ENCODE measurements at regions not wholly inside any gene's neighbourhood (a gene's known extent, or its start where the extent isn't known, plus 50 kb on each side); places are given as distances from the start of the nearest gene placed in this dataset.

GRCh38 chr4:23278845-23279244, 586.1 kb downstream of the GBA3 start:
- TF ChIP-seq PAX5 (IDR thresholded peaks at IDR 0.05; ENCODE audit: insufficient read depth, low read length, severe bottlenecking) (no peak), POLR2A (IDR thresholded peaks at IDR 0.05; ENCODE audit: low read depth, low read length) (no peak), POU2F2 (IDR thresholded peaks at IDR 0.05; ENCODE audit: low read depth, low read length) (no peak), SPI1 (IDR thresholded peaks at IDR 0.05; ENCODE audit: low read depth, low read length) (no peak), TAF1 (IDR thresholded peaks at IDR 0.05; ENCODE audit: low read depth, low read length) (no peak), POLR2AphosphoS5 (IDR thresholded peaks at IDR 0.05; ENCODE audit: low read depth, low read length) (no peak)
- DNase-seq (ENCODE audit: insufficient read length, low spot score), result no peak
- FAIRE-seq, result no peak

GRCh38 chr4:23276076-23276475, 583.3 kb downstream of the GBA3 start:
- no peak for TF ChIP-seq PAX5 (IDR thresholded peaks at IDR 0.05; ENCODE audit: insufficient read depth, low read length, severe bottlenecking)
- TF ChIP-seq SPI1 (IDR thresholded peaks at IDR 0.05; ENCODE audit: low read depth, low read length), result no peak
- TF ChIP-seq TAF1 (IDR thresholded peaks at IDR 0.05; ENCODE audit: low read depth, low read length), result no peak
- no peak for TF ChIP-seq POU2F2 (IDR thresholded peaks at IDR 0.05; ENCODE audit: low read depth, low read length)
- TF ChIP-seq POLR2A (IDR thresholded peaks at IDR 0.05; ENCODE audit: low read depth, low read length), result no peak
- no peak for TF ChIP-seq POLR2AphosphoS5 (IDR thresholded peaks at IDR 0.05; ENCODE audit: low read depth, low read length)
- DNase-seq (ENCODE audit: insufficient read length, low spot score) (no peak), FAIRE-seq (no peak)

- no peak for DNase-seq (ENCODE audit: insufficient read length, low spot score)
- no peak for FAIRE-seq
- no peak for TF ChIP-seq POLR2AphosphoS5 (IDR thresholded peaks at IDR 0.05; ENCODE audit: low read depth, low read length)
- no peak for TF ChIP-seq POU2F2 (IDR thresholded peaks at IDR 0.05; ENCODE audit: low read depth, low read length)
- TF ChIP-seq SPI1 (IDR thresholded peaks at IDR 0.05; ENCODE audit: low read depth, low read length), result no peak
Measured at GRCh38 chr4:23269566-23269965, 576.8 kb downstream of the GBA3 start.

- TF ChIP-seq TAF1 (IDR thresholded peaks at IDR 0.05; ENCODE audit: low read depth, low read length) (no peak), POU2F2 (IDR thresholded peaks at IDR 0.05; ENCODE audit: low read depth, low read length) (no peak), PAX5 (IDR thresholded peaks at IDR 0.05; ENCODE audit: insufficient read depth, low read length, severe bottlenecking) (no peak), POLR2AphosphoS5 (IDR thresholded peaks at IDR 0.05; ENCODE audit: low read depth, low read length) (no peak), SPI1 (IDR thresholded peaks at IDR 0.05; ENCODE audit: low read depth, low read length) (no peak), POLR2A (IDR thresholded peaks at IDR 0.05; ENCODE audit: low read depth, low read length) (no peak)
- FAIRE-seq (no peak), DNase-seq (ENCODE audit: insufficient read length, low spot score) (no peak)
Measured at GRCh38 chr4:23268072-23268771, 575.5 kb downstream of the GBA3 start.

- DNase-seq (ENCODE audit: insufficient read length, low spot score) (no peak), FAIRE-seq (no peak)
- no peak for TF ChIP-seq POU2F2 (IDR thresholded peaks at IDR 0.05; ENCODE audit: low read depth, low read length)
- TF ChIP-seq TAF1 (IDR thresholded peaks at IDR 0.05; ENCODE audit: low read depth, low read length), result no peak
- no peak for TF ChIP-seq SPI1 (IDR thresholded peaks at IDR 0.05; ENCODE audit: low read depth, low read length)
- no peak for TF ChIP-seq POLR2A (IDR thresholded peaks at IDR 0.05; ENCODE audit: low read depth, low read length)
- no peak for TF ChIP-seq POLR2AphosphoS5 (IDR thresholded peaks at IDR 0.05; ENCODE audit: low read depth, low read length)
- TF ChIP-seq PAX5 (IDR thresholded peaks at IDR 0.05; ENCODE audit: insufficient read depth, low read length, severe bottlenecking), result no peak
Measured at GRCh38 chr4:23266401-23266800, 573.7 kb downstream of the GBA3 start.

GRCh38 chr4:23260511-23260910, 567.8 kb downstream of the GBA3 start:
- no peak for TF ChIP-seq POU2F2 (IDR thresholded peaks at IDR 0.05; ENCODE audit: low read depth, low read length)
- TF ChIP-seq POLR2AphosphoS5 (IDR thresholded peaks at IDR 0.05; ENCODE audit: low read depth, low read length), result no peak
- FAIRE-seq, result no peak
- no peak for DNase-seq (ENCODE audit: insufficient read length, low spot score)

- TF ChIP-seq POLR2AphosphoS5 (IDR thresholded peaks at IDR 0.05; ENCODE audit: low read depth, low read length), result no peak
- TF ChIP-seq TAF1 (IDR thresholded peaks at IDR 0.05; ENCODE audit: low read depth, low read length), result no peak
- TF ChIP-seq POU2F2 (IDR thresholded peaks at IDR 0.05; ENCODE audit: low read depth, low read length), result no peak
- FAIRE-seq (no peak), DNase-seq (ENCODE audit: insufficient read length, low spot score) (no peak)
Measured at GRCh38 chr4:23245203-23245832, 552.6 kb downstream of the GBA3 start.

GRCh38 chr4:23242962-23243361, 550.2 kb downstream of the GBA3 start:
- no peak for DNase-seq (ENCODE audit: insufficient read length, low spot score)

GRCh38 chr4:23241408-23241807, 548.7 kb downstream of the GBA3 start:
- TF ChIP-seq TAF1 (IDR thresholded peaks at IDR 0.05; ENCODE audit: low read depth, low read length) (no peak), POLR2A (IDR thresholded peaks at IDR 0.05; ENCODE audit: low read depth, low read length) (no peak), POLR2AphosphoS5 (IDR thresholded peaks at IDR 0.05; ENCODE audit: low read depth, low read length) (no peak), PAX5 (IDR thresholded peaks at IDR 0.05; ENCODE audit: insufficient read depth, low read length, severe bottlenecking) (no peak), SPI1 (IDR thresholded peaks at IDR 0.05; ENCODE audit: low read depth, low read length) (no peak), POU2F2 (IDR thresholded peaks at IDR 0.05; ENCODE audit: low read depth, low read length) (no peak)
- DNase-seq (ENCODE audit: insufficient read length, low spot score) (no peak), FAIRE-seq (no peak)

More at GRCh38 chr4:23242962-23243361, 550.2 kb downstream of the GBA3 start:
- FAIRE-seq, result no peak
- TF ChIP-seq PAX5 (IDR thresholded peaks at IDR 0.05; ENCODE audit: insufficient read depth, low read length, severe bottlenecking) (no peak), POU2F2 (IDR thresholded peaks at IDR 0.05; ENCODE audit: low read depth, low read length) (no peak), POLR2AphosphoS5 (IDR thresholded peaks at IDR 0.05; ENCODE audit: low read depth, low read length) (no peak), SPI1 (IDR thresholded peaks at IDR 0.05; ENCODE audit: low read depth, low read length) (no peak), POLR2A (IDR thresholded peaks at IDR 0.05; ENCODE audit: low read depth, low read length) (no peak), TAF1 (IDR thresholded peaks at IDR 0.05; ENCODE audit: low read depth, low read length) (no peak)

- no peak for FAIRE-seq
- TF ChIP-seq SPI1 (IDR thresholded peaks at IDR 0.05; ENCODE audit: low read depth, low read length), result no peak
- no peak for TF ChIP-seq POLR2A (IDR thresholded peaks at IDR 0.05; ENCODE audit: low read depth, low read length)
- no peak for TF ChIP-seq POLR2AphosphoS5 (IDR thresholded peaks at IDR 0.05; ENCODE audit: low read depth, low read length)
- TF ChIP-seq PAX5 (IDR thresholded peaks at IDR 0.05; ENCODE audit: insufficient read depth, low read length, severe bottlenecking), result no peak
- TF ChIP-seq POU2F2 (IDR thresholded peaks at IDR 0.05; ENCODE audit: low read depth, low read length), result no peak
- TF ChIP-seq TAF1 (IDR thresholded peaks at IDR 0.05; ENCODE audit: low read depth, low read length), result no peak
- DNase-seq (ENCODE audit: insufficient read length, low spot score), result no peak
Measured at GRCh38 chr4:23238848-23239247, 546.1 kb downstream of the GBA3 start.

Data from GM12891 (cell line).